ENCODE measurements at regions not wholly inside any gene's neighbourhood (a gene's known extent, or its start where the extent isn't known, plus 50 kb on each side); places are given as distances from the start of the nearest gene placed in this dataset.

DNA sequence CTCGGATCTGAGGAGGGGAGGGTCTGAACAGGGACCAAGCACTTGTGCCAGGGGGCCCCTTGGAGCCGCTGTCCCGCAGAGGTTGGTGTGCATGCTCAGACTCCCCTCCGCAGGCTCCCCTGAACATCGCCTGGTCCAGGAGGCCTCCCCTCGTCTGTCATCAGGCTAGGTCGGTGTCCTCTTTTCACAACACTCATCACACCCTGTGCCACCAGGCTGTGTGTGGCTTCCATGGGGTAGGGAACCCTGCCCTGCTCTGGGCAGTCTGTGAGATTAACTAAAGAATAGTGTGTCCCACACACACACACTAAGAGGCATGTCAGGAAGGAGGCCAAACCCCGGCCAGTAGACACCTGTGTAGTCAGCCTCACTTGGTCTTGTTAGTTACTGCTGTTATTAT lies 119.3 kb downstream of the C5orf15 start:
- no peak for TF ChIP-seq EZH2 (IDR thresholded peaks at IDR 0.05; ENCODE audit: low read length, missing control alignments)
- TF ChIP-seq, protein P1, sequence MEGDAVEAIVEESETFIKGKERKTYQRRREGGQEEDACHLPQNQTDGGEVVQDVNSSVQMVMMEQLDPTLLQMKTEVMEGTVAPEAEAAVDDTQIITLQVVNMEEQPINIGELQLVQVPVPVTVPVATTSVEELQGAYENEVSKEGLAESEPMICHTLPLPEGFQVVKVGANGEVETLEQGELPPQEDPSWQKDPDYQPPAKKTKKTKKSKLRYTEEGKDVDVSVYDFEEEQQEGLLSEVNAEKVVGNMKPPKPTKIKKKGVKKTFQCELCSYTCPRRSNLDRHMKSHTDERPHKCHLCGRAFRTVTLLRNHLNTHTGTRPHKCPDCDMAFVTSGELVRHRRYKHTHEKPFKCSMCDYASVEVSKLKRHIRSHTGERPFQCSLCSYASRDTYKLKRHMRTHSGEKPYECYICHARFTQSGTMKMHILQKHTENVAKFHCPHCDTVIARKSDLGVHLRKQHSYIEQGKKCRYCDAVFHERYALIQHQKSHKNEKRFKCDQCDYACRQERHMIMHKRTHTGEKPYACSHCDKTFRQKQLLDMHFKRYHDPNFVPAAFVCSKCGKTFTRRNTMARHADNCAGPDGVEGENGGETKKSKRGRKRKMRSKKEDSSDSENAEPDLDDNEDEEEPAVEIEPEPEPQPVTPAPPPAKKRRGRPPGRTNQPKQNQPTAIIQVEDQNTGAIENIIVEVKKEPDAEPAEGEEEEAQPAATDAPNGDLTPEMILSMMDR (conservative IDR thresholded peaks at IDR 0.05 in 1 of 2, IDR thresholded peaks at IDR 0.05 in 1 of 2; ENCODE audit: low read depth in 1 of 2, low read length in 2 of 2) = no peak

Measured in fibroblast of lung (primary cell).